ENCODE measurements at regions not wholly inside any gene's neighbourhood (a gene's known extent, or its start where the extent isn't known, plus 50 kb on each side); places are given as distances from the start of the nearest gene placed in this dataset.

DNA sequence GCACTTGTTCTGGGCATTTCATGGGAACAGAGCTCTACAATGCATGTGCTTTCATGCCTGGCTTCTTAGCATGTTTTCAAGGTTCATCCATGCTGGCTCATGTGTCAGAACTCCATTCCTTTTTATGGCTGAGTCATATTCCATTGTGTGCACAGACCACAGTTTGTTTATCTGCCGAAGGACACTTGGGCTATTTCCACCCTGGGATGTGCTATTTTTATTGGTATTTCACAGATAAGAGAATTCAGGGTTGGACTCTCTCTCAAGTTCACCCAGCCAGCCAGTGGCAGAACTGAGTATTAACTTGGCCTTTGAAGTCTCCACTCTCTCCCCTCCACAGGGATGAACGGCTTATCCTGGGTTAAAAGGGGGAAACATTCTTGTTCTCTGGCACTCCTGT lies 190.7 kb upstream of the GPR26 start:
- TF ChIP-seq CTCF (IDR thresholded peaks at IDR 0.05) (no peak), POLR2A (IDR thresholded peaks at IDR 0.05) (no peak)
